Mammary epithelial cell (primary cell): ENCODE measurements at regions not wholly inside any gene's neighbourhood (a gene's known extent, or its start where the extent isn't known, plus 50 kb on each side); places are given as distances from the start of the nearest gene placed in this dataset.

ENCODE experiments used
- EZH2 ChIP-seq: IDR thresholded peaks from 2 replicates; pipeline ENCODE4 v1.6.1; 2012; ENCODE audit warnings: low read length, inconsistent platforms, borderline replicate concordance
- TF ChIP-seq, protein P1 (sequence below), 2 donors: IDR thresholded peaks in 1 of 2; conservative IDR thresholded peaks in 1 of 2; 2 replicates each; pipeline ENCODE4 v1.5.1; 2011 to 2012; ENCODE audit warnings: inconsistent platforms in 2 of 2, low read length in 2 of 2, mild to moderate bottlenecking in 2 of 2, control low read depth in 1 of 2, low read depth in 1 of 2; ENCODE audit not compliant: insufficient read depth in 1 of 2; ENCODE audit errors: extremely low read depth in 1 of 2

DNA sequence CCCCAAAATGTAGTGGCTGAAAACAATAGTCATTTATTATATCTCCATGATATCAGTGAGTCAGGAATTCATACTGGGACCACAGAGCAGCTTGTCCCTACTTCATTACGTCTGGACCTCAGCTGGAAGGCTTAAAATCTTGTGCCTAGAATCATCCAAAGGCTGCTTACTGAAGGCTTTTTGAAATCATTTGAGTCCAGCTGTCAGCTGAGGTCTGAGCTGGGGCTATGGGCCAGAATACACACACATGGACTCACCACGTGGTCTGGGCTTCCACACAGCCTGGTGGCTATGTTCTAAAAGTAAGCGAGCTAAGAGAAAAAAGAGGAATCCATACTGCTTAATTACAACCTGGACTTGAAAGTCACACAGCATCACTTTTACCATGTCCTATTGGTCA lies 209.2 kb downstream of the KCTD12 start:
- TF ChIP-seq, protein P1, sequence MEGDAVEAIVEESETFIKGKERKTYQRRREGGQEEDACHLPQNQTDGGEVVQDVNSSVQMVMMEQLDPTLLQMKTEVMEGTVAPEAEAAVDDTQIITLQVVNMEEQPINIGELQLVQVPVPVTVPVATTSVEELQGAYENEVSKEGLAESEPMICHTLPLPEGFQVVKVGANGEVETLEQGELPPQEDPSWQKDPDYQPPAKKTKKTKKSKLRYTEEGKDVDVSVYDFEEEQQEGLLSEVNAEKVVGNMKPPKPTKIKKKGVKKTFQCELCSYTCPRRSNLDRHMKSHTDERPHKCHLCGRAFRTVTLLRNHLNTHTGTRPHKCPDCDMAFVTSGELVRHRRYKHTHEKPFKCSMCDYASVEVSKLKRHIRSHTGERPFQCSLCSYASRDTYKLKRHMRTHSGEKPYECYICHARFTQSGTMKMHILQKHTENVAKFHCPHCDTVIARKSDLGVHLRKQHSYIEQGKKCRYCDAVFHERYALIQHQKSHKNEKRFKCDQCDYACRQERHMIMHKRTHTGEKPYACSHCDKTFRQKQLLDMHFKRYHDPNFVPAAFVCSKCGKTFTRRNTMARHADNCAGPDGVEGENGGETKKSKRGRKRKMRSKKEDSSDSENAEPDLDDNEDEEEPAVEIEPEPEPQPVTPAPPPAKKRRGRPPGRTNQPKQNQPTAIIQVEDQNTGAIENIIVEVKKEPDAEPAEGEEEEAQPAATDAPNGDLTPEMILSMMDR (conservative IDR thresholded peaks at IDR 0.05 in 1 of 2, IDR thresholded peaks at IDR 0.05 in 1 of 2; ENCODE audit: extremely low read depth in 1 of 2, insufficient read depth in 1 of 2, low read depth in 1 of 2, low read length in 2 of 2): no peak
- no peak for TF ChIP-seq EZH2
